HEK293 (cell line): ENCODE measurements at regions not wholly inside any gene's neighbourhood (a gene's known extent, or its start where the extent isn't known, plus 50 kb on each side); places are given as distances from the start of the nearest gene placed in this dataset.

Experiments used
- ATF2 ChIP-seq: fragments of 450-650 bp; formaldehyde crosslinking; IDR thresholded peaks from 2 replicates; pipeline ENCODE4 v1.5.1; 2016; ENCODE audit warnings: missing biosample characterization, missing genetic modification characterization, low read depth
- CTCF ChIP-seq: fragments of 450-650 bp; formaldehyde crosslinking; IDR thresholded peaks from 2 replicates; pipeline ENCODE4 v1.5.1; 2016; ENCODE audit warnings: missing biosample characterization, missing genetic modification characterization
- EGR2 ChIP-seq: fragments of 450-650 bp; formaldehyde crosslinking; IDR thresholded peaks from 2 replicates; pipeline ENCODE4 v1.5.1; 2016; ENCODE audit warnings: low read depth, missing biosample characterization, missing genetic modification characterization
- KLF17 ChIP-seq: fragments of 450-650 bp; formaldehyde crosslinking; IDR thresholded peaks from 2 replicates; pipeline ENCODE4 v1.5.1; 2016; ENCODE audit warnings: missing biosample characterization, missing genetic modification characterization
- ZBTB7A ChIP-seq: fragments of 450-650 bp; formaldehyde crosslinking; IDR thresholded peaks from 2 replicates; pipeline ENCODE4 v1.5.1; 2016; ENCODE audit warnings: low read depth, missing biosample characterization, missing genetic modification characterization
- ZNF24 ChIP-seq: fragments of 450-650 bp; formaldehyde crosslinking; IDR thresholded peaks from 2 replicates; pipeline ENCODE4 v1.5.1; 2016; ENCODE audit warnings: missing biosample characterization, missing genetic modification characterization
- ZNF274 ChIP-seq, 2 experiments: fragments of 200-500 bp in 1 of 2; fragments of 450-650 bp in 1 of 2; sonication (Bioruptor generic) in 1 of 2; formaldehyde crosslinking in 1 of 2; IDR thresholded peaks; 2 replicates each; pipeline versions ENCODE4 v1.5.1 to v1.6.1; 2014 to 2016; ENCODE audit warnings: borderline replicate concordance in 1 of 2, inconsistent platforms in 1 of 2, low read length in 1 of 2, missing biosample characterization in 1 of 2, missing genetic modification characterization in 1 of 2
- ZNF423 ChIP-seq: fragments of 450-650 bp; formaldehyde crosslinking; IDR thresholded peaks from 2 replicates; pipeline ENCODE4 v1.5.1; 2016; ENCODE audit warnings: missing biosample characterization, missing genetic modification characterization
- ZNF510 ChIP-seq: fragments of 450-650 bp; formaldehyde crosslinking; IDR thresholded peaks from 2 replicates; pipeline ENCODE4 v1.5.1; 2018; ENCODE audit warnings: mild to moderate bottlenecking, missing genetic modification characterization, missing biosample characterization; ENCODE audit not compliant: insufficient replicate concordance

- TF ChIP-seq ZNF510 (no peak), EGR2 (tag by site-specific recombination) (no peak), KLF17 (no peak), ATF2 (tag by site-specific recombination) (no peak), ZNF274 (IDR thresholded peaks at IDR 0.05; ENCODE audit: low read length) (no peak), ZNF274 (tag by site-specific recombination; IDR thresholded peaks at IDR 0.05; ENCODE audit: borderline replicate concordance) (no peak), CTCF (tag by site-specific recombination) (no peak), ZNF24 (tag by site-specific recombination) (no peak), ZBTB7A (tag by site-specific recombination) (no peak), ZNF423 (no peak)
Observed at GRCh38 chr3:132973441-132973840, 64.8 kb upstream of the TMEM108 start.
